ENCODE measurements at regions not wholly inside any gene's neighbourhood (a gene's known extent, or its start where the extent isn't known, plus 50 kb on each side); places are given as distances from the start of the nearest gene placed in this dataset.
"Not testable (repeated sequence)": the region's sequence is repeated elsewhere in the genome, so short reads cannot be mapped to it uniquely, and the experiment has no call there.

DNA sequence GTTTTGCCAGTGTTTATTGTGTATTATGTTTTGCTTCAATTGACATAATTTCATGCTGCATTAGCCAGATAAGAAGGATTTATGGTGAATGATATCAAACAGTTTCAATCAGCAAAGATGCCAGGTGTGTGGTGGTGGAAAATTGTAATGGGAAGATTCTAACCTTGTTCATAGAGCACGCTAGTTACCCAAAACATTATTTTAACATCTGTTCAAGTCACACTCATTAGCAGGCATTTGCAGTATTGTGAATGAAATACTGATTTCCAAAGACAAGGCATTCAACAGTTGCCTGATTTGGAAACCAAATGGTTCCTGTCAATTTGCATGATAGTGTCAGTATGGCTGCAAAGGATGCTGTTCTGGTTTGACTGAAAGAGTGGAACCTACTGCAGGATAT, 129.7 kb downstream of the EPC1 start:
- DNase-seq = no peak

DNA sequence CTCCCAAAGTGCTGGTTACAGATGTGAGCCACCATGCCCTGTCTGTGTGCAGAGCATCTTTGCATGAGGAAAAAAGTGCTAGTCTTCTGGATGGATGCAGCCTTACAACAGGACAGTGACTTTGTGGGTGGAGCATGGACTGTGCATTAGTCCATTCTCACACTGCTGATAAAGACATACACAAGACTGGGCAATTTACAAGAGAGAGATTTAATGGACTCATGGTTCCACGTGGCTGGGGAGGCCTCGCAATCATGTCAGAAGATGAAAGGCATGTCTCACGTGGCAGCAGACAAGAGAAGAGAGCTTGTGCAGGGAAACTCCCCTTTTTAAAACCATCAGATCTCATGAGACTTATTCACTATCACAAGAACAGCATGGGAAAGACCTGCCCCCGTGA, 133.1 kb downstream of the EPC1 start:
- DNase-seq = not testable (repeated sequence)

DNA sequence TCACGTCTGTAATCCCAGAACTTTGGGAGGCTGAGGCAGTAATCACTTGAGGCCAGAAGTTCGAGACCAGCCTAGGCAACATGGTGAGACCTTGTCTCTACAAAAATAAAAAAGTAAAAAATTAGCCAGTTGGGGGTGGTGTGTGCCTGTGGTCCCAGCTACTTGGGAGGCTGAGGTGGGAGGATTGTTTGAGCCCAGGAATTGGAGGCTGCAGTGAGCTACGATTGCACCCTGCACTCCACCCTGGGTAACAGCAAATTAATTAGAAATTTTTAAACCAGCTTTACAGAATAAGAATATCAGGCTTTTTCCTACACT, 136.0 kb downstream of the EPC1 start:
- DNase-seq = no peak

DNA sequence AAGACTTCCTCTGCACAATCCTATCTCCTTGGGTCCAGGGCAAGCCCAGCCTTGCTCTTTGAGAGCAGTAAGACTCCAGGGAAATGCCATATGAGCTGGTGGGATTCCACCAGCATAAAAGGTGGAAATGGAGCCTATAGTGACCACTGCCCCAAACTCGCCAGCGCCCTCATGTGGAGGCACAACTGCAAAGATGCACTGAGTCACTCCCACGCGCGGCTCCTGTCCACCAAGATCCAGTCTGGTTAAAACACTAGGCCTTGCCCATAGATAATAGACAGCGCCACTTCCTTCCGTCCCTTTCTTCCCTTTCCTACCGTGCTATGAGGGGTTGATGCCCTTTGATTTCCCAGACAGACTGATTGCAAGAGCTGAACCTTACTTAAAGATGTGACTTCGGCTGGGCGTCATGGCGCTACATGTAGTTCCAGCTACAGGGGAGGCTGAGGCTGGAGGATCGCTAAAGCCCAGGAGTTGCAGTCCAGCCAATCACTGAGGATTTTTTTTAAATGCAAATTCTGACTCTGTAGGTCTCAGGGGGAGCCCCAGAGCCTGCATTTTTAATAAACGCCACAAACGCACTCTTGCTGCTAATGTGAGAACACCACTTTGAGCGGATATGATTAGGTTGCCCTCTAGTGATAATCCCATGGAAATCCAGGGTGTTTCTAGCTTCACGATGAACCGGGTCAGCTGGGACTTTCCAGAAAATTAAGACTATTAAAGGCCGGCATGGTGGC, 136.5 kb downstream of the EPC1 start:
- DNase-seq = peak; percentile 1

DNA sequence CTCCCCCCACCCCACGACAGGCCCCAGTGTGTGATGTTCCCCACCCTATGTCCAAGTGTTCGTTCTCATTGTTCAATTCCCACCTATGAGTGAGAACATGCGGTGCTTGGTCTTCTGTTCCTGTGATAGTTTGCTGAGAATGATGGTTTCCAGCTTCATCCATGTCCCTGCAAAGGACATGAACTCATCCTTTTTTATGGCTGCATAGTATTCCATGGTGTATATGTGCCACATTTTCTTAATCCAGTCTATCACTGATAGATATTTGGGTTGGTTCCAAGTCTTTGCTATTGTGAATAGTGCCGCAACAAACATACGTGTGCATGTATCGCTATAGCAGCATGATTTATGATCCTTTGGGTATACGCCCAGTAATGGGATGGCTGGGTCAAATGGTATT, 139.0 kb downstream of the EPC1 start:
- not testable (repeated sequence) for DNase-seq

DNA sequence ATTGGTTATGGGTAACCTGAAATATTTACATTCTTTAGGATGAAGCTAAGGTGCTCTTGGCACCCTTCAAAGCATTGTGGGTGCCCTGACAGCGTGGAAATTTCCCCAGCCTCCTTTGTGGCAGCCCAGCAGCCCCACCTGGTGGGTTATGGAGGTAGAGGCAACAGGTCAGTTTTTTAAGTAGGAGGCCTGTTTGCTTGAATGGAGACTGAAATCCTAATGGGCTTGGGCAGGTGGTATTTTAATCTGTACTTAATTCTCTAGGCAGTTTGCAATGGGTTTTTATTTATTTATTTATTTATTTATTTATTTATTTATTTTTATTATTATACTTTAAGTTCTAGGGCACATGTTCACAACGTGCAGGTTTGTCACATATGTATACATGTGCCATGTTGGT, 139.4 kb downstream of the EPC1 start:
- DNase-seq = peak; percentile 0

DNA sequence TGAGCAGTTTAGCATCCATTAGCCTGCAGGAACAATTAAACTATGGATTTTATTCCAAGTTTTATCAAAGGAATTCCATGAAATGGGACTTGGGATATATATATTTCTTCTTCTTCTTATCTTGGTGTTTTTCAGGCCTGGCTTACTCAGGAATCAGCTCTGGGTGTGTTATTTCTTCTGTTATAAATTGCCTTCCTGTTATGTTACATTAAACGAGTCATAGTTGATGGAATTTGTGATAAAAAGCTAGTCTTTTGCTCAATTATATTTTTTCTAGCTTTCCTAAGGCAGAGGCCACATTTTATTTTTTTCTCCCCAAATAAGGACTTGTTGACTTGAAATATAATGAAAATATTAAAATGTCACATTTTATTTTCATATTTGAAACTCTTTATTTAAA, 141.3 kb downstream of the EPC1 start:
- no peak for DNase-seq

DNA sequence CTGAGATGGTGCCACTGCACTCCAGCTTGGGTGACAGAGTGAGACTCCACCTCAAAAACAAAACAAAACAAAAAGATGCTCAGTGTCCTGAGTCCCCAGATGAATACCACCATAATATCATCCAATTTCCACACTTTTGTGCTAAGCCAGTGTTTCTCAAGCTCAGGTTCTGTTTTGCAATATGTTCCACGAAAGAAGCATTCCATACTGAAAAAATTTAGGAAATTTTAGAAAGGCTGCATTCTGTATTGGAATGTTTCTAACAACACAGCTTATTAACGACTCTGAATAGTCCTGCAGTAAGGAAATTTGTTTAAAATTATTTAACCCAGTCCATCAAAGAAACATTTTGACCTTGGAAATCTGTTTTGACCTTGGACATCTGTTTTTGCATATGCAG, 142.4 kb downstream of the EPC1 start:
- DNase-seq = no peak

DNA sequence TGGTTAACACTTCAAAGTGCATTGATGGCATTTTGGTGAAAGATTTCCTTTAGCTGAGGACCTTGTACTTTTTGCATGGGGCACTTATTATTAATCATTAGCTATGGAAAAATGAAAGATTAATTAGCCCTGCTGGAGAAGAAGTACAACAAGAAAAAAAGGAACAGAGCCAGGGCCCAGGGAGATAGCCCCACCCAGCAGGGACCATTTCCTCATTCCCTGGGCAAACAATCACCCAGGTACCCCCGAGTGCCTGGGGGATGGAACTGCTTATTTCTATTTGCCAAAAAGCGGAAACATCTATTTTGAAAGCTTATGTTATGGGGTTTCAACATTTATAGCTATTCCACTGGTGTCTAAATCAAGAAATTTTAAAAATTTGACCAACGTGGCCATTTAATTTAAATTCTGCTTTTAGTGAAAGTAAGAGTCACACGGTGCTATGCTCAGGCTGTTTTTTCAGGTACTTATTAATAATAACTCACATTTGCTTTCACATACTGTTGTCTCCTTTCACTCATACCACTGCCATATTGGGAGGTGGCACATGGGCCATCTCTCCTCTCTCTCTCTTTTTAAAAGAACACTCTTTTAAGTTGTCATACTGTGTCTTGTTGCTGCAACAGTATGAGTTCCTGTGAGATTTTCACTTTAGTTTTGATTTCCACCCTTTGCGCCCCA, 143.6 kb upstream of the KIF5B start:
- peak; percentile 2 for DNase-seq

DNA sequence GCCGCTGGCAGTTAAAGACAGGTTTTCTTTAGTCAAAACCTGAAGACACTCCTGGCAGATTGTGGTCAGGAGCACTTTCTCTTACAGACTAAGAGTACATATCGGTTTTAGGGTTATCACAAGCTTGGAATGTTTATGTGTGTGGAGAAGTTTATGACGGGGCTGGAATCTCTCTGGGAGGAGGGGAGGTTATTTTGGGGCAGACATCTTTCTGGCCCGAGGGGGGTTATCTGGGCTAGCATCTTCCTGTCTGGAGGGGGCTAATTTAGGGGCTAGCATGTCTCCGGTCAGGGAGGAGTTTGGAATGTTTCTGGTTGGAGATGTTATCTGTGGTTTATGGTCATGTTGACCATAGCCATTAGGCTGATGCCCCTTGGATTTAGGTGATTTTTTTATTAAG, 141.2 kb upstream of the KIF5B start:
- DNase-seq = no peak

DNA sequence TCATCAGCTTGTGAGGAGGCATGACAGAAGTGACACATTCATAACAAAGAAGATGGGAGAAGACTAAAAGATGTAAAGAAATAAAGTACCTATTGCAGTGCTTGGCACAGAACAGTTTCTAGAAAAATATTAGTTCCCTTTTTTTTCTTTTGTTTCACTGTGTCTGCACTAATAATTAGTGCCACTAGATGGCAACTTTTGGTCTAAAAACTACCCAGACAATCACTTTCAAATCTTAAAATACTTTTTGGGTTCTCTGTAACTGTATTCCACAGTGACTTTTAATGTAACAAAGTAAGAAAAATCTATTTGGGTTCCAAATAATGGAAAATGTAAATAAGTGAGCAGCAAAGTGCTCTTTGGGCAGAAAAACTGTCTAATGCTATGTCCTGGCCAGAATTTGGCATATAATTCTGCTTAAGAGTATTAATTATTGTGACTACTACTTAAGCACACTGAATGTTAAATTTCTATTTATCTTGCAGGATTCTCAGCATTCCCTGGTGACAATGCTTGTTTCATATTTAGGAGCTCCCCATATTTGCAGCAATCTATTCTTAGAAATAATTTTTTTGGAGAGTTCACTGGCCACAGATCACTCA, 134.8 kb upstream of the KIF5B start:
- DNase-seq = peak; percentile 52

DNA sequence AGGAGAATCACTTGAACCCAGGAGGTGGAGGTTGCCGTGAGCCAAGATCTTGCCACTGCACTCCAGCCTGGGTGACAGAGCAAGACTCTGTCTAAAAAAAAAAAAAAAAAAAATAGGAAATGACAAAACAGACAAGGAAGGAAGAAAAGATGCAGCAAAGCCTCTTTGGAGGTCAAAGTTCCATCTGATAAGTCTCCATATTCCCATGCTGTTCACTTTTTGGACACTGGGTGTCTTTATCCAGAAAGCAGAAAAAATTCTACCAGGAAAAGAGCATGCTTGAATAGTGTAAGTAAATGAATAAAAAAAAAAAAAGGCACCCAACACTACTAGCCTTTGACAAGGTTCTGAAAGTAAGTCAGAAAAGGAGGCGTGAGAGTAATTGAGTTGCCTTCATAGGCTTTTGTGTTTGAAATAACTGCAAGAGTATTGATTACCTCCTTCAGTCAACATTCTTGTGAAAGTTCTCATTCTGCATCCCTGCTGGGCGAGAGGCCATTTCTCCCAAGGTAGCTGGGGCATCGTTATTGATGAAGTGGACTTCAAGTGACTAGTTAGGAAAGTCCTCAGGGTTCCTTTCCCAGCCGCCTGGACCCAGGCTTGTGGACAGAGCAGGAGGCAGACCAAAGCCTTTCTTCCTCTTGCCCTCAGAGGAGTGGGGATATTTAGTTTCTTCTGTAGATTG, 133.3 kb upstream of the KIF5B start:
- DNase-seq = peak; percentile 10

DNA sequence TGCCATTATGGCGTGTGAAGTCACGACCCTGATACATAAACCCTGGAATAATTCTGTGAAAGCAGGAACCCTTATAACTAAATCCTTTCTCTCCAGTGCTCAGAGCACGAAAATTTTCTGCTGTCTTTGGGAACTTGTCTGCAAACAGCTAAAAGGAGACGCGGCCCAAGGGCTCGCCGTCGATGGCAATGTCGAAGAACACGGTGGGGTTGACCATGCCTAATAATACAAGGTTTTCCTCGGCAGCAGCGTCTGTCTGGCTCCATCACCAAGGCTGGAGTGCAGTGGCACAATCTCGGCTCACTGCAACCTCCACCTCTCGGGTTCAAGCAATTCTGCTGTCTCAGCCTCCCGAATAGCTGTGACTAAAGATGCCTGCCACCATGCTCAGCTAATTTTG, 132.4 kb upstream of the KIF5B start:
- DNase-seq = not testable (repeated sequence)

DNA sequence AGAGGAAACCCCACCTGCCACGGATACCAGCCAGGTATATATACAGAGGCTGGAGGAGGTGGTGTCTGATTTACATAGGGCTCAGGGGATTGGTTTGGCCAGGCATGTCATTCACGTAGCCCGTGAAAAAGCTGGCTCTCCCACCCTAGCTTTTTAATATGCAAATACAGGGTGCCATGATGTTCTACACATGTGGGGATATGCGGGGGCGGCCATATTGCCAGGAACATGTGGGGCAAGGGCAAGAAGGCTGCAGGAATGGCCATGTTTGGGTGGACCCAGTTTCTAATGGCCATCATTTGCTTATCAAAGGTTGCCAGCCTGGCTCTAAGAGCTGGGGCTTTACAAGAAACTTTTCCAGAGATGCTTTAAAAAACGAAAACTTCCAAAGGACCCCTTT, 131.5 kb upstream of the KIF5B start:
- DNase-seq = no peak

DNA sequence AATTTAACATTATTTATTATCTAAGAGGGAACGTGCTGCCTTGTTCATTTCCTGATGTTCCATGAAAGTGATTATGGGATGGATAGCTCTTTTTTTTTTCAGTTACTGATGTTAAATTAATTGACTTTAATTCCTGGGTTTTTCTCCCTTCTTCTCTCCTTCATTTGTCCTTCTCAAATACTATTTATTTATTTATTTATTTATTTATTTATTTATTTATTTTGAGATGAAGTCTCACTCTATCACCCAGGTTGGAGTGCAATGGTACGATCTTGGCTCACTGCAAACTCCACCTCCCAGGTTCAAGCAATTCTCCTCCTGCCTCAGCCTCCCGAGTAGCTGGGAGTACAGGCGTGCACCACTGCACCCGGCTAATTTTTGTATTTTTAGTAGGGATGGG, 127.4 kb upstream of the KIF5B start:
- not testable (repeated sequence) for DNase-seq

DNA sequence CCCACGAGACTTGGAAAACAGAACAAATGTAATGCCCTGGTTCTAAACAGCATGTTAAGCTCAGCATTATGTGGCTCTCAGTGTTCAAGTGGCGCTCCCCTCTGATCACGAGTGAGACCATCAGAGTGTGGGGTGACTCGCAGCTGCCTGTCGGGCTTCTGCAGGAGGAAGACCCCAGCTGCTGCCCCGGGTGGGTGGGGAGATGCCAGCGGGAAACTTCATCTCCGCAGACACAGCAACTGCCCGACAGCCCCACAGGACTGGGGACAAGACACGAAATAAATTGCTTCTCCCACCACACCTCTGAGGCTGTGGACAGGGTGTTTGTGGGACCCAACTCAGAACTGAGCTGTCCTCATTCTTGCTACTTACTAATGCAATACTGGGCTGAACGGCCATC, 126.3 kb upstream of the KIF5B start:
- DNase-seq = no peak

DNA sequence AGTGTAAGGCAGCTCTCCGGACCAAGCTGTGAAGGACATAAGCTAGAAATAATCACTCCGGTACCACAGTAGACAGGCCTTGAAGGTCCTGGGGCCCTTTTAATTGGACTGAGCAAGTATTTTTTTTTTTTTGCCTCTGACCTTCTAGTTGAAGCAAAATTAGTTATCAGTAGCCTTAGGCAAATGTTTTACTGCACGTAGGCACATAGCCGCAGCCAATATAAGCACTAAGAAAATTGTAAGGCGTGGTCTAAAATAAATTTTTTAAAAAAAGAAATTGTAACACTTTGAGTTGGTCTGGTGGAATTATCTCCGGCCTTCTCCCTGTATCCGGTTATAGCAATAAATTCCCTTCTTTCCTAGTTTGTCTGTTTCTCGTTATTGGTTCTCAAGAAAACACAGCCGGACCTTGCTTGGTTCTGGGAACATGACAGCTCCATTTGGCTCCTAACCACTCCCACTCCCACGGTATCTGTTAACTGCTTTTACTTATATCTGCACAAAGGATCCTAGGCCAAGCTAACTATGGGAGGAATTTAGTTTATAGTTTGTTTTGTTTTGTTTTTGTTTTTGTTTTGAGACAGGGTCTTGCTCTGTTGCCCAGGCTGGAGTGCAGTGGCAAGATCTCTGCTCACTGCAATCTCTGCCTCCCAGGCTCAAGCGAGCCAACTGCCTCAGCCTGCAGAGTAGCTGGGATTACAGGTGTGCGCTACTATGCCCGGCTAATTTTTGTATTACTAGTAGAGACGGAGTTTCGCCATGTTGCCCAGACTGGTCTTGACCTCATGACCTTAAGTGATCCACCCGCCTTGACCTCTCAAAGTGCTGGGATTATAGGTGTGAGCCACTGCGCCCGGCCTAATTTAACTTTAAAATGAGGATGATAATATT, 124.4 kb upstream of the KIF5B start:
- DNase-seq = no peak

DNA sequence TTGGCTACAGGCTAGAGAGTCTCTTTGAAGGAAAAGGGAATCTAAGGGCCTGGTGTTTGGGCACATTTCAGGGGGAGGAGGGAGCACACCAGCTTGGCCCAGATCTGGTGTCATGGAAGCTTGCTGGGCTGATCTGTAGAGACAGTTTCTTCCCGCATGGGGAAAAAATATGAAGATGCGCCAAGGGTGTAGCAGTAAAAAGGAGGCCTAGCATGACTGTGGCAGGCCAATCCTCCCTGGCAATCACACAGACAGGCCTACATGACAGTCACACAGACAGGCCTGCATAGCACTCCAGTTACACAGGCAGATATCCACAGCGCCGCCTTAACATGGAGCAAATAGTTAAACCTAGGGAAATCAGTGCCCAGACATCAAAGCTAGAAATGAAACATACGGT, 123.6 kb upstream of the KIF5B start:
- no peak for DNase-seq

DNA sequence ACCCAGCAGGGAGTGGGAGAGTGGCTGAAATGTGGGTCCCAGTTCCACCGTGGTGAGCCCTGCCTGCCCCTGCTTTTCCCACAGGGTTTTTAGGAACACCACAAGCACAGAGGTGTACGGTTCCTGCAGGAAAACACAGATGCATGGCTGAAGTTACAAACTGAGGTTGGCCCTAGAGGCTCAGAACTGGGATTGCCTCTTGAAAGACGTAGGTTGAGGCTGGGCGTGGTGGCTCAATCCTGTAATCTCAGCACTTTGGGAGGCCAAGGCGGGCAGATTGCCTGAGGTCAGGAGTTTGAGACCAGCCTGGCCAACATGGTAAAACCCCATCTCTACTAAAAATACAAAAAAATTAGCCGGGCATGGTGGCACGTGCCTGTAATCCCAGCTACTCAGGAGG, 121.4 kb upstream of the KIF5B start:
- DNase-seq = not testable (repeated sequence)

DNA sequence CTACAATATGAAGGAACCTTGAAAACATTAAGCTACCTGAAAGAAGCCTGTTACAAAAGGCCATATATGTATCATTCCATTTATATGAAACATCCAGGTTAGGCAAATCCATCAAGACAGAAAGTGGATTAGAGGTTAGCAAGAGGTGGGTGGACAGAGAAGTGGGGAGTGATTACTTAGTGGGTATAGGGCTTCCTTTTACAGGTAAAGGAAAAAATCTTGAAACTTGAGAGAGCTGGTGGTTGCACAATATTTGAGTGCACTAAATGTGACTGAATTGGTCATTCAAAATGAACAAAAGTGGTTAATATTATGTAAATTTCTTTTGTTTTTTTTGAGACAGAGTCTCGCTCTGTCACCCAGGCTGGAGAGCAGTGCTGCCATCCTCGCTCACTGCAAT, 119.4 kb upstream of the KIF5B start:
- DNase-seq = no peak

DNA sequence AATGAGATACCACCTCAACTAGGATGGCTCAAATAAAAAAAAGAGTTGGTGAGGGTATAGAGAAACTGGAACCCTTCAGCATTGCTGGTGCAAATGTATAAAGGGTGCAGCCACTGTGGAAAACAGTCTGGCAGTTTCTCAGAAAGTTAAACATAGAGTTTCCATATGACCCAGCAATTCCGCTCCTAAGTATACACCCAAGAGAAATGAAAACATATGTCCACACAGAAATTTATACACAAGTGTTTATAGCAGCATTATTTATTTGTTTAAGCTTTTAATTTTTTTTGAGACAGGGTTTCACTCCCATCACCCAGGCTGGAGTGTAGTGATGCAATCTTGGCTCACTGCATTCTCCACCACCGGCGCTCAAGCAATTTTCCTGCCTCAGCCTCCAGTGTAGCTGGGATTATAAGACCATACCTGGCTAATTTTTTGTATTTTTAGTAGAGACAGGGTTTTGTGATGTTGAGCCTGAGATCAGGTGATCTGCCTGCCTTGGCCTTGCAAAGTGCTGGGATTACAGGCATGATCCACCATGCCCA, 118.2 kb upstream of the KIF5B start:
- no peak for DNase-seq

DNA sequence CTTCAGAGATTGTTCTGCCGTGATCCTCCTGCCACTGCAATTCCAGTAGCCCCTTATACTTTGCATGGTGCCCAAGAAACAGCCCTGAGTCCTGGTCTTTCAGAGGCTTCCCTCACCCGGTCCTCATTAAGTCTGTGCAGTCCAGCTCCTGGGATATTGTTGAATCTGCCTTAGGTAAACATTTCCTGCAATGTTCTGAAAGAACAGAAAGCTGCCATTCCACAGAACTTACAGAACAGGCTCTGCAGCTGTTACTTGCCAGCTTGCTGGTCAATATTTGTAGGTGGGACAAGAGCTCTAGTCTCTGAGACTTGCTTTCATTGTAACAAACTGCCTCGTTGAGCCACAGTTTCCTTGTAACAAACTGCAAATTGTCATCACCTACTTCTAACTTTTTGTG, 115.0 kb upstream of the KIF5B start:
- DNase-seq = no peak

DNA sequence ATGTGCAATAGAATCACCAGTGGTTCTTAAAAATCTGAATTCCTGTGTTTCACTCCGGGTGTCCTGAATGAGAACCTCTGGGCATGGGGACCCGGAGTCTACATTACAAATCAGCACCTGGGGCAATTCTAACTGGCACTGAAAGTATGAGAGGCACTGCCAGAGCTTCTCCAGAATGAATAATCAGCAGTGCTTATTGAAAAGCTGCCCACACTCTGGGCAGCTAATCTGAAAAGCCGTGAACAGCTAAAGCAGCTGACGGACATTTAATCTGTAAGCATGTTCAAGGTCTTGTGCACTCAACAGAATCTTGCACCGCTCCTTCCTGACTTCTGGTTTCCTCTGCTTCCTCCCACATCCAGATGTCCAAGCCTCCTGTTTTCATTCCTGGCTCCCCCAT, 113.3 kb upstream of the KIF5B start:
- DNase-seq = no peak
